ENCODE measurements at regions not wholly inside any gene's neighbourhood (a gene's known extent, or its start where the extent isn't known, plus 50 kb on each side); places are given as distances from the start of the nearest gene placed in this dataset.

- ChIA-PET CTCF (interaction anchor here (0.5 to 5.3 kb wide), 32 partner anchors 10 to 466 kb away, joined by 3 to 54 read pairs (median 4); no protein-coding TSS in a partner anchor), POLR2A (interaction anchor here (0.6 kb wide), 1 partner anchor 13 kb away, joined by 3 read pairs; no protein-coding TSS in a partner anchor), RAD21 (ENCODE audit: unreplicated experiment) (interaction anchor here (0.6 to 5.1 kb wide), 12 partner anchors 8 to 238 kb away, joined by 3 to 35 read pairs (median 3); no protein-coding TSS in a partner anchor), SMC1A (ENCODE audit: uncharacterized antibody, unreplicated experiment) (interaction anchor here (0.8 to 3.7 kb wide), 12 partner anchors 68 to 582 kb away, joined by 3 to 29 read pairs (median 4); no protein-coding TSS in a partner anchor)
- Histone ChIP-seq H3K79me2 (ENCODE audit: control insufficient read depth, insufficient read depth, low read length) (no peaks in the 10 kb centered on the region), H3K36me3 (ENCODE audit: control insufficient read depth in 2 of 2, insufficient read depth in 2 of 2, low read length in 1 of 2) (no peaks in the 10 kb centered on the region), H3K4me1 (ENCODE audit: control insufficient read depth, insufficient read depth, low read length) (peaks cover 28% of the 10 kb centered on the region), H3K9me3 (replicated peaks; ENCODE audit: control insufficient read depth, insufficient read depth, low read length) (no peaks in the 10 kb centered on the region), H3K27ac (ENCODE audit: control insufficient read depth, insufficient read depth) (no peak overlapping the region), H3K27me3 (replicated peaks in 1 of 2; ENCODE audit: control insufficient read depth in 2 of 2, insufficient read depth in 2 of 2, low read length in 1 of 2) (no peaks in the 10 kb centered on the region), H2AFZ (ENCODE audit: control insufficient read depth, low read depth, low read length) (peak overlapping the region; percentile 70), H3K9ac (ENCODE audit: control insufficient read depth, insufficient read depth, low read length) (no peak overlapping the region), H4K20me1 (ENCODE audit: control insufficient read depth, insufficient read depth) (no peaks in the 10 kb centered on the region), H3K4me2 (ENCODE audit: control insufficient read depth, insufficient read depth) (peak overlapping the region; percentile 46), H3K4me3 (no peak overlapping the region)
- TF ChIP-seq MEF2A (IDR thresholded peaks at IDR 0.05; ENCODE audit: insufficient read depth, low read depth, low read length): peak; percentile 37; the same call in 1 of the 2 replicates
- peak; percentile 81 for TF ChIP-seq YY1 (IDR thresholded peaks at IDR 0.05; ENCODE audit: low read depth, low read length)
- TF ChIP-seq CTCF (IDR thresholded peaks at IDR 0.05 in 2 of 3, conservative IDR thresholded peaks at IDR 0.05 in 1 of 3; ENCODE audit: control insufficient read depth in 2 of 3, extremely low read depth in 1 of 3, insufficient read depth in 1 of 3, low read depth in 3 of 3, low read length in 3 of 3): peak; percentile 66 to 76 (median 74)
- no peak for TF ChIP-seq SRF (IDR thresholded peaks at IDR 0.05; ENCODE audit: low read depth in 2 of 2, low read length in 2 of 2)
- no peak for TF ChIP-seq LARP7 (IDR thresholded peaks at IDR 0.05)
- TF ChIP-seq RAD21 (IDR thresholded peaks at IDR 0.05; ENCODE audit: insufficient read depth, low read depth, low read length): peak; percentile 94
- TF ChIP-seq SKIL (IDR thresholded peaks at IDR 0.05; ENCODE audit: low read depth, poor library complexity, severe bottlenecking): peak; percentile 52
- TF ChIP-seq SMC3 (IDR thresholded peaks at IDR 0.05; ENCODE audit: borderline replicate concordance, low read length): peak; percentile 71; the same call in 1 of the 2 replicates
- peak in 1 of 2 experiments; percentile 29; a peak in 2 of 4 replicates for TF ChIP-seq BHLHE40 (IDR thresholded peaks at IDR 0.05; ENCODE audit: borderline replicate concordance in 1 of 2, low read depth in 2 of 2, low read length in 1 of 2)
- no peak for TF ChIP-seq HDAC6 (IDR thresholded peaks at IDR 0.05; ENCODE audit: unreplicated experiment)
- TF ChIP-seq BMI1 (IDR thresholded peaks at IDR 0.05; ENCODE audit: borderline replicate concordance): no peak
- peak; percentile 15; the same call in 1 of the 2 replicates for TF ChIP-seq ATF3 (IDR thresholded peaks at IDR 0.05; ENCODE audit: borderline replicate concordance, extremely low read depth, low read depth, low read length)
- TF ChIP-seq DPF2 (IDR thresholded peaks at IDR 0.05): no peak
- TF ChIP-seq POLR2A (IDR thresholded peaks at IDR 0.05; ENCODE audit: low read depth, low read length): no peak
- 0 out of 2 replicates have a peak, but pooled peaks have one; percentile 6 for TF ChIP-seq FOXM1 (IDR thresholded peaks at IDR 0.05; ENCODE audit: low read depth, low read length)
- no peak for TF ChIP-seq TAF1 (IDR thresholded peaks at IDR 0.05; ENCODE audit: borderline replicate concordance, low read depth, low read length)
- in situ Hi-C loops (cut with MboI): loop anchor here (5.0 kb wide), 1 partner anchor 235 kb away; no protein-coding TSS in a partner anchor
- DNase-seq (ENCODE audit: low read depth, low spot score) (peak; percentile 33), FAIRE-seq (no peak), ATAC-seq (peak; percentile 89)
- intact Hi-C loops (cut with micrococcal nuclease; ENCODE audit: unreplicated experiment): loop anchor here (1.0 to 10.0 kb wide), 6 partner anchors 90 to 590 kb away; partner anchors contain the start of gene SLC30A9
- 15% methylated on average over 11 of the region's 12 CpGs for WGBS (ENCODE audit: insufficient coverage, insufficient replicate concordance, low lambda C conversion rate, missing lambda C conversion rate)
- no TSS peak for BruUV-seq (replicated peaks)
Observed at GRCh38 chr4:42282081-42282901, 115.0 kb upstream of the SHISA3 start.
